B cell (primary cell): ENCODE measurements at regions not wholly inside any gene's neighbourhood (a gene's known extent, or its start where the extent isn't known, plus 50 kb on each side); places are given as distances from the start of the nearest gene placed in this dataset.

ENCODE experiments used
- CTCF ChIP-seq: fragments of 200-600 bp; IDR thresholded peaks from one replicate; pipeline ENCODE4 v1.8.0; 2022; ENCODE audit warnings: antibody characterized with exemption, mild to moderate bottlenecking
- EZH2 ChIP-seq: IDR thresholded peaks from 2 replicates; pipeline ENCODE4 v1.6.1; 2012; ENCODE audit warnings: borderline replicate concordance, low read depth, mild to moderate bottlenecking, moderate library complexity, low read length; ENCODE audit not compliant: insufficient read depth, poor library complexity, severe bottlenecking

GRCh38 chr1:69070660-69071373, 496.9 kb upstream of the LRRC7 start:
- TF ChIP-seq CTCF (no peak), EZH2 (no peak)
